SK-N-SH treated with all-trans-retinoic acid at 6 μM for 48 hours (cell line): ENCODE measurements at regions not wholly inside any gene's neighbourhood (a gene's known extent, or its start where the extent isn't known, plus 50 kb on each side); places are given as distances from the start of the nearest gene placed in this dataset.

ENCODE experiments used
- ATAC-seq: fragments of 200-7000 bp; cut with Tn5 transposase; 3 replicates; pipeline ENCODE4 v1.9.1; 2020; ENCODE audit warnings: mild to moderate bottlenecking, moderate library complexity
- ARNTL ChIP-seq: fragments of 450-650 bp; formaldehyde crosslinking; IDR thresholded peaks from 2 replicates; pipeline ENCODE4 v1.5.0; 2020; ENCODE audit warnings: low read depth, mild to moderate bottlenecking, moderate library complexity, borderline replicate concordance
- BACH2 ChIP-seq: fragments of 250-450 bp; sonication (Bioruptor Pico); IDR thresholded peaks from 2 replicates; pipeline ENCODE4 v1.9.0; 2021; ENCODE audit warnings: mild to moderate bottlenecking, borderline replicate concordance
- ESRRG ChIP-seq: fragments of 250-450 bp; sonication (Bioruptor Pico); IDR thresholded peaks from 2 replicates; pipeline ENCODE4 v1.6.1; 2021; ENCODE audit warnings: mild to moderate bottlenecking
- GLIS3 ChIP-seq: fragments of 250-450 bp; sonication (Bioruptor Pico); IDR thresholded peaks from 2 replicates; pipeline ENCODE4 v1.5.0; 2020; ENCODE audit warnings: mild to moderate bottlenecking, moderate library complexity
- ISL1 ChIP-seq: fragments of 250-450 bp; sonication (Bioruptor Pico); IDR thresholded peaks from 2 replicates; pipeline ENCODE4 v2.1.2; 2022; ENCODE audit warnings: mild to moderate bottlenecking, moderate library complexity
- OSR1 ChIP-seq: fragments of 250-450 bp; sonication (Bioruptor Pico); IDR thresholded peaks from 2 replicates; pipeline ENCODE4 v1.8.0; 2022; ENCODE audit warnings: moderate library complexity, mild to moderate bottlenecking, inconsistent platforms
- RARB ChIP-seq: fragments of 250-450 bp; sonication (Bioruptor Pico); IDR thresholded peaks from 2 replicates; pipeline ENCODE4 v1.8.0; 2021; ENCODE audit warnings: mild to moderate bottlenecking, moderate library complexity
- SNAI2 ChIP-seq: fragments of 250-450 bp; sonication (Bioruptor Pico); IDR thresholded peaks from 2 replicates; pipeline ENCODE4 v1.5.0; 2020; ENCODE audit warnings: mild to moderate bottlenecking, moderate library complexity
- TCF4 ChIP-seq: fragments of 250-450 bp; sonication (Bioruptor Pico); IDR thresholded peaks from 2 replicates; pipeline ENCODE4 v1.8.0; 2021; ENCODE audit warnings: mild to moderate bottlenecking, moderate library complexity, borderline replicate concordance
- TOX ChIP-seq: fragments of 250-450 bp; sonication (Bioruptor Pico); IDR thresholded peaks from 2 replicates; pipeline ENCODE4 v1.8.0; 2021; ENCODE audit warnings: mild to moderate bottlenecking, moderate library complexity, borderline replicate concordance
- ZFP3 ChIP-seq: fragments of 250-450 bp; sonication (Bioruptor Pico); IDR thresholded peaks from 2 replicates; pipeline ENCODE4 v1.5.0; 2020; ENCODE audit warnings: mild to moderate bottlenecking, moderate library complexity
- ZFP30 ChIP-seq: fragments of 450-650 bp; formaldehyde crosslinking; IDR thresholded peaks from 2 replicates; pipeline ENCODE4 v1.5.0; 2022; ENCODE audit warnings: mild to moderate bottlenecking, moderate library complexity
- ZNF565 ChIP-seq: fragments of 450-650 bp; formaldehyde crosslinking; conservative IDR thresholded peaks from 2 replicates; pipeline ENCODE4 v1.5.0; 2020; ENCODE audit warnings: low read depth, mild to moderate bottlenecking, moderate library complexity
- ZNF70 ChIP-seq: fragments of 450-650 bp; formaldehyde crosslinking; IDR thresholded peaks from 2 replicates; pipeline ENCODE4 v1.5.0; 2020; ENCODE audit warnings: mild to moderate bottlenecking, moderate library complexity
- ZNF8 ChIP-seq: fragments of 450-650 bp; formaldehyde crosslinking; IDR thresholded peaks from 2 replicates; pipeline ENCODE4 v1.5.0; 2020; ENCODE audit warnings: mild to moderate bottlenecking, moderate library complexity
- TF ChIP-seq, protein P1 (sequence below): fragments of 250-450 bp; sonication (Bioruptor Pico); IDR thresholded peaks from 2 replicates; pipeline ENCODE4 v1.5.0; 2020; ENCODE audit warnings: mild to moderate bottlenecking, moderate library complexity
- TF ChIP-seq, protein P2 (sequence below): fragments of 250-450 bp; sonication (Bioruptor Pico); IDR thresholded peaks from 2 replicates; pipeline ENCODE4 v1.5.1; 2020; ENCODE audit warnings: low read depth, mild to moderate bottlenecking, moderate library complexity
- TF ChIP-seq, protein P3 (sequence below): fragments of 250-450 bp; sonication (Bioruptor Pico); IDR thresholded peaks from 2 replicates; pipeline ENCODE4 v1.5.1; 2021; ENCODE audit warnings: mild to moderate bottlenecking, moderate library complexity
- TF ChIP-seq, protein P4 (sequence below): fragments of 250-450 bp; sonication (Bioruptor Pico); IDR thresholded peaks from 2 replicates; pipeline ENCODE4 v1.8.0; 2021; ENCODE audit warnings: low read depth, mild to moderate bottlenecking, moderate library complexity, borderline replicate concordance

- no peak for ATAC-seq
- TF ChIP-seq ZFP30, result no peak
- no peak for TF ChIP-seq ZNF565 (CRISPR knock-in tag)
- TF ChIP-seq ZFP3 (CRISPR knock-in tag), result no peak
- TF ChIP-seq SNAI2 (CRISPR knock-in tag), result no peak
- no peak for TF ChIP-seq ESRRG (CRISPR knock-in tag)
- TF ChIP-seq, protein P1, sequence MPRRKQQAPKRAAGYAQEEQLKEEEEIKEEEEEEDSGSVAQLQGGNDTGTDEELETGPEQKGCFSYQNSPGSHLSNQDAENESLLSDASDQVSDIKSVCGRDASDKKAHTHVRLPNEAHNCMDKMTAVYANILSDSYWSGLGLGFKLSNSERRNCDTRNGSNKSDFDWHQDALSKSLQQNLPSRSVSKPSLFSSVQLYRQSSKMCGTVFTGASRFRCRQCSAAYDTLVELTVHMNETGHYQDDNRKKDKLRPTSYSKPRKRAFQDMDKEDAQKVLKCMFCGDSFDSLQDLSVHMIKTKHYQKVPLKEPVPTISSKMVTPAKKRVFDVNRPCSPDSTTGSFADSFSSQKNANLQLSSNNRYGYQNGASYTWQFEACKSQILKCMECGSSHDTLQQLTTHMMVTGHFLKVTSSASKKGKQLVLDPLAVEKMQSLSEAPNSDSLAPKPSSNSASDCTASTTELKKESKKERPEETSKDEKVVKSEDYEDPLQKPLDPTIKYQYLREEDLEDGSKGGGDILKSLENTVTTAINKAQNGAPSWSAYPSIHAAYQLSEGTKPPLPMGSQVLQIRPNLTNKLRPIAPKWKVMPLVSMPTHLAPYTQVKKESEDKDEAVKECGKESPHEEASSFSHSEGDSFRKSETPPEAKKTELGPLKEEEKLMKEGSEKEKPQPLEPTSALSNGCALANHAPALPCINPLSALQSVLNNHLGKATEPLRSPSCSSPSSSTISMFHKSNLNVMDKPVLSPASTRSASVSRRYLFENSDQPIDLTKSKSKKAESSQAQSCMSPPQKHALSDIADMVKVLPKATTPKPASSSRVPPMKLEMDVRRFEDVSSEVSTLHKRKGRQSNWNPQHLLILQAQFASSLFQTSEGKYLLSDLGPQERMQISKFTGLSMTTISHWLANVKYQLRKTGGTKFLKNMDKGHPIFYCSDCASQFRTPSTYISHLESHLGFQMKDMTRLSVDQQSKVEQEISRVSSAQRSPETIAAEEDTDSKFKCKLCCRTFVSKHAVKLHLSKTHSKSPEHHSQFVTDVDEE, result no peak
- TF ChIP-seq ZNF8, result no peak
These were observed 231.6 kb downstream of the ELAVL2 start for GRCh38 chr9:23594421-23594820.

DNA sequence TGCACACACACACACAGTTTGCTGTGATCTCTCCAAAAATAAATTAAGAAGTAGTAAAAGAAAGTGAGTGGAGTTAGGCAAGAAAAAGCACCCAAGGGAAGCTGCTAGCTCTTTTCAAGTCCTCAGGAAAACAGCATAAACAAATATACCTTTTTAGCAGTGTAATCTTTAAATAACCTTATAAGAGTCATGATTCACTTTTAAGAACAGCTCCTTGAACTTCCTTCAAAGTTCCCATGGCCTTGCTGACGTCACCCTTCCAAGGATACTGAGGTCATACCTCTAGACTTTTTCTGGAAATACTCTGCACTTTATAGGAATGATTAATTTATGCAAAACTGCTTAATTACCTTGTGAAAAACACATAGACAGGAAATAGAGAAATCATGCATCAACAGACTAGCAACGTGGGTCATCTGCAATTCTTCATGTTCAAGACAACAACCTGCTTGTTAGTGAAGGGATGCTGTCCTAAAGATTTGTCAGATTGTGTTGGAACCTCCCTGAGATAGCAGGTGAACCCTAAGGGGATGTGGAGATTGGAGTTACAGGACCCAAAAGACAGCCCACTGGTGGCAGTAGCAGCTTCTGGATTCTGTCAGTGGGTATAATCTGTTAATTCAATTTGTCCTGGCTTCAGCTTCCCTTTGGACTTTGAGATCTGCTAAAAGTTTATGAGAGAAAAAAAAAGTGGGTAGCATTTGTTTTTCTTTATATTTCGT lies 229.0 kb downstream of the ELAVL2 start:
- no peak for ATAC-seq
- TF ChIP-seq SNAI2 (CRISPR knock-in tag), result no peak
- peak; percentile 51; the same call in 1 of the 2 replicates for TF ChIP-seq TCF4 (CRISPR knock-in tag)

- no peak for ATAC-seq
- TF ChIP-seq, protein P2, sequence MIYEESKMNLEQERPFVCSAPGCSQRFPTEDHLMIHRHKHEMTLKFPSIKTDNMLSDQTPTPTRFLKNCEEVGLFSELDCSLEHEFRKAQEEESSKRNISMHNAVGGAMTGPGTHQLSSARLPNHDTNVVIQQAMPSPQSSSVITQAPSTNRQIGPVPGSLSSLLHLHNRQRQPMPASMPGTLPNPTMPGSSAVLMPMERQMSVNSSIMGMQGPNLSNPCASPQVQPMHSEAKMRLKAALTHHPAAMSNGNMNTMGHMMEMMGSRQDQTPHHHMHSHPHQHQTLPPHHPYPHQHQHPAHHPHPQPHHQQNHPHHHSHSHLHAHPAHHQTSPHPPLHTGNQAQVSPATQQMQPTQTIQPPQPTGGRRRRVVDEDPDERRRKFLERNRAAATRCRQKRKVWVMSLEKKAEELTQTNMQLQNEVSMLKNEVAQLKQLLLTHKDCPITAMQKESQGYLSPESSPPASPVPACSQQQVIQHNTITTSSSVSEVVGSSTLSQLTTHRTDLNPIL (CRISPR knock-in tag), result no peak
- TF ChIP-seq, protein P3, sequence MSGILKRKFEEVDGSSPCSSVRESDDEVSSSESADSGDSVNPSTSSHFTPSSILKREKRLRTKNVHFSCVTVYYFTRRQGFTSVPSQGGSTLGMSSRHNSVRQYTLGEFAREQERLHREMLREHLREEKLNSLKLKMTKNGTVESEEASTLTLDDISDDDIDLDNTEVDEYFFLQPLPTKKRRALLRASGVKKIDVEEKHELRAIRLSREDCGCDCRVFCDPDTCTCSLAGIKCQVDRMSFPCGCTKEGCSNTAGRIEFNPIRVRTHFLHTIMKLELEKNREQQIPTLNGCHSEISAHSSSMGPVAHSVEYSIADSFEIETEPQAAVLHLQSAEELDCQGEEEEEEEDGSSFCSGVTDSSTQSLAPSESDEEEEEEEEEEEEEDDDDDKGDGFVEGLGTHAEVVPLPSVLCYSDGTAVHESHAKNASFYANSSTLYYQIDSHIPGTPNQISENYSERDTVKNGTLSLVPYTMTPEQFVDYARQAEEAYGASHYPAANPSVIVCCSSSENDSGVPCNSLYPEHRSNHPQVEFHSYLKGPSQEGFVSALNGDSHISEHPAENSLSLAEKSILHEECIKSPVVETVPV, result no peak
- TF ChIP-seq TCF4 (CRISPR knock-in tag) (no peak), GLIS3 (CRISPR knock-in tag) (no peak), ZNF70 (CRISPR knock-in tag) (no peak), ISL1 (CRISPR knock-in tag) (no peak), ZNF565 (CRISPR knock-in tag) (no peak), ARNTL (no peak), ZNF8 (no peak), TOX (no peak), BACH2 (CRISPR knock-in tag) (no peak), OSR1 (CRISPR knock-in tag) (no peak), SNAI2 (CRISPR knock-in tag) (no peak), RARB (CRISPR knock-in tag) (no peak)
- TF ChIP-seq, protein P4, sequence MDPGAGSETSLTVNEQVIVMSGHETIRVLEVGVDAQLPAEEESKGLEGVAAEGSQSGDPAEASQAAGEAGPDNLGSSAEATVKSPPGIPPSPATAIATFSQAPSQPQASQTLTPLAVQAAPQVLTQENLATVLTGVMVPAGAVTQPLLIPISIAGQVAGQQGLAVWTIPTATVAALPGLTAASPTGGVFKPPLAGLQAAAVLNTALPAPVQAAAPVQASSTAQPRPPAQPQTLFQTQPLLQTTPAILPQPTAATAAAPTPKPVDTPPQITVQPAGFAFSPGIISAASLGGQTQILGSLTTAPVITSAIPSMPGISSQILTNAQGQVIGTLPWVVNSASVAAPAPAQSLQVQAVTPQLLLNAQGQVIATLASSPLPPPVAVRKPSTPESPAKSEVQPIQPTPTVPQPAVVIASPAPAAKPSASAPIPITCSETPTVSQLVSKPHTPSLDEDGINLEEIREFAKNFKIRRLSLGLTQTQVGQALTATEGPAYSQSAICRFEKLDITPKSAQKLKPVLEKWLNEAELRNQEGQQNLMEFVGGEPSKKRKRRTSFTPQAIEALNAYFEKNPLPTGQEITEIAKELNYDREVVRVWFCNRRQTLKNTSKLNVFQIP (CRISPR knock-in tag), result no peak
- TF ChIP-seq, protein P1, result no peak
These were observed 227.0 kb downstream of the ELAVL2 start for GRCh38 chr9:23598994-23599393.
